HPDE6-E6E7 (cell line): ENCODE measurements at regions not wholly inside any gene's neighbourhood (a gene's known extent, or its start where the extent isn't known, plus 50 kb on each side); places are given as distances from the start of the nearest gene placed in this dataset.
"Not testable (repeated sequence)": the region's sequence is repeated elsewhere in the genome, so short reads cannot be mapped to it uniquely, and the experiment has no call there.

Experiments
- DNase-seq: peaks from one replicate; pipeline ENCODE4 v3.0.0; 2011; ENCODE audit warnings: missing footprints; ENCODE audit errors: extremely low spot score

- peak; percentile 3 for DNase-seq
Measured at GRCh38 chr3:113377158-113377557, 64.1 kb downstream of the CFAP44 start.

GRCh38 chr3:113374078-113374477 is 67.2 kb downstream of the CFAP44 start:
- DNase-seq = no peak

- DNase-seq = not testable (repeated sequence)
Measured at GRCh38 chr3:113366800-113367199, 74.5 kb downstream of the CFAP44 start.

- not testable (repeated sequence) for DNase-seq
Measured at GRCh38 chr3:113355340-113355739, 86.0 kb downstream of the CFAP44 start.

GRCh38 chr3:113354307-113354706 is 87.0 kb downstream of the CFAP44 start:
- no peak for DNase-seq

- no peak for DNase-seq
Measured at GRCh38 chr3:113353678-113354077, 87.6 kb downstream of the CFAP44 start.

GRCh38 chr3:113340785-113341184 is 100.5 kb downstream of the CFAP44 start:
- DNase-seq = no peak

GRCh38 chr3:113339616-113340244 is 101.6 kb downstream of the CFAP44 start:
- DNase-seq = no peak
